ENCODE measurements at regions not wholly inside any gene's neighbourhood (a gene's known extent, or its start where the extent isn't known, plus 50 kb on each side); places are given as distances from the start of the nearest gene placed in this dataset.
"Not testable (repeated sequence)": the region's sequence is repeated elsewhere in the genome, so short reads cannot be mapped to it uniquely, and the experiment has no call there.

- no peaks in the 10 kb centered on the region for H3K27me3 ChIP-seq
- H4K20me1 ChIP-seq, result no peaks in the 10 kb centered on the region
- no peak overlapping the region for H3K9ac ChIP-seq
- TF ChIP-seq Cebpa-rat (IDR thresholded peaks at IDR 0.05), result no peak
- H3K9me3 ChIP-seq (replicated peaks in 1 of 11), result peaks cover 0 to 5% (median 0%) of the 10 kb centered on the region in 11 experiments; a peak in 1 of 22 replicates
- H3K36me3 ChIP-seq, result no peaks in the 10 kb centered on the region
- no peak overlapping the region for H3K27ac ChIP-seq
- no peak overlapping the region for H3K4me2 ChIP-seq
- no peak overlapping the region for H3K4me3 ChIP-seq
- H3K4me1 ChIP-seq, result no peaks in the 10 kb centered on the region; a peak in 1 of 20 replicates
Measured at GRCh38 chr18:30150586-30151250, 891.8 kb downstream of the DSC3 start.

GRCh38 chr18:30149585-30149984 lies 893.0 kb downstream of the DSC3 start:
- Histone ChIP-seq H3K9me3 (replicated peaks in 1 of 11) (peaks cover 4 to 12% (median 6%) of the 10 kb centered on the region in 11 experiments; a peak in 12 of 22 replicates), H3K27ac (no peak overlapping the region), H4K20me1 (no peaks in the 10 kb centered on the region), H3K9ac (no peak overlapping the region), H3K27me3 (no peaks in the 10 kb centered on the region), H3K4me2 (no peak overlapping the region), H3K4me3 (no peak overlapping the region), H3K36me3 (no peaks in the 10 kb centered on the region), H3K4me1 (peaks cover 0 to 8% (median 7%) of the 10 kb centered on the region in 10 experiments; a peak in 16 of 20 replicates)
- no peak for TF ChIP-seq Cebpa-rat (IDR thresholded peaks at IDR 0.05)

- no peaks in the 10 kb centered on the region for H3K27me3 ChIP-seq
- H4K20me1 ChIP-seq, result no peaks in the 10 kb centered on the region
- peaks cover 0 to 21% (median 15%) of the 10 kb centered on the region in 10 experiments; a peak in 16 of 20 replicates for H3K4me1 ChIP-seq
- no peak overlapping the region for H3K4me2 ChIP-seq
- peaks cover 18 to 36% (median 30%) of the 10 kb centered on the region in 11 experiments; a peak in 21 of 22 replicates for H3K9me3 ChIP-seq (replicated peaks in 1 of 11)
- H3K36me3 ChIP-seq, result no peaks in the 10 kb centered on the region
- TF ChIP-seq Cebpa-rat (IDR thresholded peaks at IDR 0.05), result no peak
- no peak overlapping the region for H3K9ac ChIP-seq
- H3K4me3 ChIP-seq, result no peak overlapping the region
- no peak overlapping the region for H3K27ac ChIP-seq
Measured at GRCh38 chr18:30142870-30143269, 899.7 kb downstream of the DSC3 start.

GRCh38 chr18:30142248-30142647 lies 900.3 kb downstream of the DSC3 start:
- no peaks in the 10 kb centered on the region for H4K20me1 ChIP-seq
- no peak overlapping the region for H3K27ac ChIP-seq
- no peak overlapping the region for H3K4me3 ChIP-seq
- peaks cover 0 to 21% (median 15%) of the 10 kb centered on the region in 10 experiments; a peak in 16 of 20 replicates for H3K4me1 ChIP-seq
- no peaks in the 10 kb centered on the region for H3K36me3 ChIP-seq
- H3K9me3 ChIP-seq (replicated peaks in 1 of 11), result peaks cover 18 to 36% (median 30%) of the 10 kb centered on the region in 11 experiments; a peak in 21 of 22 replicates
- no peak overlapping the region for H3K9ac ChIP-seq
- no peaks in the 10 kb centered on the region for H3K27me3 ChIP-seq
- no peak for TF ChIP-seq Cebpa-rat (IDR thresholded peaks at IDR 0.05)
- no peak overlapping the region for H3K4me2 ChIP-seq

GRCh38 chr18:30141506-30141905 lies 901.0 kb downstream of the DSC3 start:
- not testable (repeated sequence) for H3K4me2 ChIP-seq, H3K36me3 ChIP-seq, H3K27ac ChIP-seq, H3K4me3 ChIP-seq, H4K20me1 ChIP-seq, H3K9ac ChIP-seq, H3K27me3 ChIP-seq
- Histone ChIP-seq H3K9me3 (replicated peaks in 1 of 11) (peaks cover 18 to 36% (median 30%) of the 10 kb centered on the region in 11 experiments; a peak in 21 of 22 replicates), H3K4me1 (peaks cover 0 to 21% (median 15%) of the 10 kb centered on the region in 10 experiments; a peak in 16 of 20 replicates)

GRCh38 chr18:30139631-30140287 lies 902.8 kb downstream of the DSC3 start:
- Histone ChIP-seq H3K9ac (no peak overlapping the region), H3K4me3 (no peak overlapping the region), H3K27ac (no peak overlapping the region), H4K20me1 (no peaks in the 10 kb centered on the region), H3K27me3 (no peaks in the 10 kb centered on the region), H3K36me3 (no peaks in the 10 kb centered on the region), H3K9me3 (replicated peaks in 1 of 11) (peaks cover 13 to 29% (median 23%) of the 10 kb centered on the region in 11 experiments; a peak in 20 of 22 replicates), H3K4me2 (no peak overlapping the region), H3K4me1 (peaks cover 0 to 16% (median 9%) of the 10 kb centered on the region in 10 experiments; a peak in 16 of 20 replicates)
- TF ChIP-seq Cebpa-rat (IDR thresholded peaks at IDR 0.05), result no peak

GRCh38 chr18:30135938-30136337 lies 906.6 kb downstream of the DSC3 start:
- Histone ChIP-seq H3K4me3 (no peak overlapping the region), H3K9ac (no peak overlapping the region), H3K36me3 (no peaks in the 10 kb centered on the region), H3K27ac (no peak overlapping the region), H3K4me2 (no peak overlapping the region), H3K27me3 (no peaks in the 10 kb centered on the region), H3K9me3 (replicated peaks in 1 of 11) (peaks cover 14 to 19% (median 17%) of the 10 kb centered on the region in 11 experiments; a peak in 21 of 22 replicates), H4K20me1 (no peaks in the 10 kb centered on the region), H3K4me1 (no peaks in the 10 kb centered on the region)
- TF ChIP-seq Cebpa-rat (IDR thresholded peaks at IDR 0.05), result no peak

GRCh38 chr18:30134020-30134419 lies 908.5 kb downstream of the DSC3 start:
- Histone ChIP-seq H3K4me2 (no peak overlapping the region), H3K9me3 (replicated peaks in 1 of 11) (peaks cover 7 to 11% (median 9%) of the 10 kb centered on the region in 11 experiments; a peak in 16 of 22 replicates), H3K27ac (no peak overlapping the region), H4K20me1 (no peaks in the 10 kb centered on the region), H3K4me3 (no peak overlapping the region), H3K36me3 (no peaks in the 10 kb centered on the region), H3K27me3 (no peaks in the 10 kb centered on the region), H3K4me1 (no peaks in the 10 kb centered on the region), H3K9ac (no peak overlapping the region)
- no peak for TF ChIP-seq Cebpa-rat (IDR thresholded peaks at IDR 0.05)

GRCh38 chr18:30132959-30133358 lies 909.6 kb downstream of the DSC3 start:
- Histone ChIP-seq H3K4me1 (no peaks in the 10 kb centered on the region), H3K36me3 (no peaks in the 10 kb centered on the region), H3K4me3 (no peak overlapping the region), H3K27ac (no peak overlapping the region), H4K20me1 (no peaks in the 10 kb centered on the region), H3K9ac (no peak overlapping the region), H3K4me2 (no peak overlapping the region), H3K27me3 (no peaks in the 10 kb centered on the region), H3K9me3 (replicated peaks in 1 of 11) (peaks cover 7 to 11% (median 9%) of the 10 kb centered on the region in 11 experiments; a peak in 16 of 22 replicates)
- no peak for TF ChIP-seq Cebpa-rat (IDR thresholded peaks at IDR 0.05)

Data from BLaER1 treated with 17β-estradiol and CSF1 and Interleukin-3, amounts not matched to agents 10 nM and 100 nM (cell line).